ENCODE measurements at regions not wholly inside any gene's neighbourhood (a gene's known extent, or its start where the extent isn't known, plus 50 kb on each side); places are given as distances from the start of the nearest gene placed in this dataset.
"Not testable (repeated sequence)": the region's sequence is repeated elsewhere in the genome, so short reads cannot be mapped to it uniquely, and the experiment has no call there.

GRCh38 chr2:90039093-90039492, 1347.6 kb downstream of the RPIA start:
- TF ChIP-seq CTCF (IDR thresholded peaks at IDR 0.05; ENCODE audit: poor library complexity); EZH2 (IDR thresholded peaks at IDR 0.05; ENCODE audit: borderline replicate concordance); EZH2phosphoT487 (IDR thresholded peaks at IDR 0.05; ENCODE audit: low read depth, severe bottlenecking, unreplicated experiment): not testable (repeated sequence)
